GM23338 (cell line): ENCODE measurements at regions not wholly inside any gene's neighbourhood (a gene's known extent, or its start where the extent isn't known, plus 50 kb on each side); places are given as distances from the start of the nearest gene placed in this dataset.

Experiments used
- CTCF ChIP-seq, 2 experiments: fragments of 200-600 bp in 1 of 2; sonication (generic) in 1 of 2; conservative IDR thresholded peaks; 2 replicates each; pipeline versions ENCODE4 v1.5.1 to v1.6.1; 2016 to 2017; ENCODE audit warnings: antibody characterized with exemption in 2 of 2, low read depth in 2 of 2, mild to moderate bottlenecking in 2 of 2, moderate library complexity in 1 of 2
- EZH2 ChIP-seq: fragments of 200-600 bp; sonication (generic); IDR thresholded peaks from one replicate; pipeline ENCODE4 v1.8.0; 2017; ENCODE audit warnings: antibody characterized with exemption, mild to moderate bottlenecking, low read depth; ENCODE audit not compliant: unreplicated experiment
- EZH2phosphoT487 ChIP-seq: fragments of 200-600 bp; sonication (generic); IDR thresholded peaks from one replicate; pipeline ENCODE4 v1.8.1; 2018; ENCODE audit warnings: antibody characterized with exemption; ENCODE audit not compliant: unreplicated experiment
- JUNB ChIP-seq: IDR thresholded peaks from one replicate; pipeline ENCODE4 v1.6.1; 2016; ENCODE audit warnings: antibody characterized with exemption; ENCODE audit not compliant: unreplicated experiment
- POLR2AphosphoS5 ChIP-seq: IDR thresholded peaks from 2 replicates; pipeline ENCODE4 v1.6.1; 2016; ENCODE audit warnings: antibody characterized with exemption, low read depth
- REST ChIP-seq: IDR thresholded peaks from one replicate; pipeline ENCODE4 v1.6.1; 2018; ENCODE audit warnings: antibody characterized with exemption; ENCODE audit not compliant: unreplicated experiment
- STAT1 ChIP-seq: IDR thresholded peaks from one replicate; pipeline ENCODE4 v1.6.1; 2016; ENCODE audit warnings: antibody characterized with exemption; ENCODE audit not compliant: unreplicated experiment

- TF ChIP-seq CTCF (conservative IDR thresholded peaks at IDR 0.05; ENCODE audit: low read depth in 2 of 2) (no peak), EZH2 (no peak), POLR2AphosphoS5 (no peak), JUNB (no peak), STAT1 (no peak), EZH2phosphoT487 (no peak), REST (no peak)
Observed at GRCh38 chr11:29781268-29781667, 235.6 kb downstream of the KCNA4 start.
